Activated T-helper 1 cell treated with anti-CD3 and anti-CD28 coated beads, Interleukin-2, amount 50 U/mL, for 16 hours (primary cell): ENCODE measurements at regions not wholly inside any gene's neighbourhood (a gene's known extent, or its start where the extent isn't known, plus 50 kb on each side); places are given as distances from the start of the nearest gene placed in this dataset.
"Not testable (repeated sequence)": the region's sequence is repeated elsewhere in the genome, so short reads cannot be mapped to it uniquely, and the experiment has no call there.

Experiments used
- DNase-seq, 2 donors: peaks; one replicate each; pipeline ENCODE4 v3.0.0-alpha.2; 2020; ENCODE audit warnings: low read depth in 1 of 2, low spot score in 1 of 2

GRCh38 chr12:9412459-9412858 is 195.3 kb downstream of the KLRB1 start:
- not testable (repeated sequence) for DNase-seq

- DNase-seq, result not testable (repeated sequence)
Observed at GRCh38 chr12:9411616-9412268, 196.0 kb downstream of the KLRB1 start.

- not testable (repeated sequence) for DNase-seq
Observed at GRCh38 chr12:9407425-9407748, 199.2 kb upstream of the PZP start.

GRCh38 chr12:9406564-9407424 is 198.6 kb upstream of the PZP start:
- no peak for DNase-seq

GRCh38 chr12:9405886-9406563 is 197.8 kb upstream of the PZP start:
- no peak for DNase-seq

GRCh38 chr12:9404469-9405260 is 196.5 kb upstream of the PZP start:
- DNase-seq, result no peak

DNA sequence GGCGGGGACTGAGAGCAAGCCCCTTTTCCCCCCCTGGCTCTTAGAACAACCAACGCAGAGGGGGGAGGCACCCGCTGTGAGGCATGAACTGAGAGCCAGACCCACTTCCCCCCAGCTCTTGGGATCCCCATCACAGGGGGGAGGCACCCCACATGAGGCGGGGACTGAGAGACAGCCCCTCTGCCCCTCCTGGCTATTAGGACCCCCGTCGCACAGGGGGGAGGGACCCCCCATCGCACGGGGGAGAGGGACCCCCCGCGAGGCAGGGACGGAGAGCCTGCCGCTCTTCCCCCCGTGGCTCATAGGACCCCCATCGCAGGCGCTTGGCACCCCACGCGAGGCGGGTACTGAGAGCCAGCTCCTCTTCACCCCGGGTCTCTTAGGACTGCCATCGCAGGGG is 195.8 kb upstream of the PZP start:
- no peak for DNase-seq

DNA sequence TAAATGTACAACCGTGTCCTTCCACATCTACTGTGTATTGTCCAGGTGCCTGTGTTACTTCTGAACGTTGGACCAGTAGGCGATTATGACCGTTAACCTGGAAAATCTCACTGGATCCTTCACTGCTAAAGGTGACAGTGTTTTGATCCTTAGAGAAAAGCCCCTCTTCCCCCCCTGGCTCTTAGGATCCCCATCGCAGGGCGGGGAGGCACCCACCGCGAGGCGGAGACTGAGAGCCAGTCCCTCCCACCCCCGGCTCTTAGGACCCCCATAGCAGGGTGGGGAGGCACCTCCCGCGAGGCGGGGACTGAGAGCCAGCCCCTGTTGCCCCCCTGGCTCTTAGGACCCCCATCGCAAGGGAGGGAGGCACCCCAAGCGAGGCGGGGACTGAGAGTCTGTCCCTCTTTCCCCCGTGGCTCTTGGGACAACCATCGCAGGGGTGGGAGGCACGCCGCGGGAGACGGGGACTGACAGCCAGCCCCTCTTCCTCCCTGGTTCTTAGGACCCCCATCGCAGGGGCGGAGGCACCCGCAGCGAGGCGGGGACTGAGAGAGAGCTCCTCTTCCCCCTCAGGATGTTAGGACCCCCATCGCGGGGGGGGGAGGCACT is 194.3 kb upstream of the PZP start:
- DNase-seq, result not testable (repeated sequence)

DNA sequence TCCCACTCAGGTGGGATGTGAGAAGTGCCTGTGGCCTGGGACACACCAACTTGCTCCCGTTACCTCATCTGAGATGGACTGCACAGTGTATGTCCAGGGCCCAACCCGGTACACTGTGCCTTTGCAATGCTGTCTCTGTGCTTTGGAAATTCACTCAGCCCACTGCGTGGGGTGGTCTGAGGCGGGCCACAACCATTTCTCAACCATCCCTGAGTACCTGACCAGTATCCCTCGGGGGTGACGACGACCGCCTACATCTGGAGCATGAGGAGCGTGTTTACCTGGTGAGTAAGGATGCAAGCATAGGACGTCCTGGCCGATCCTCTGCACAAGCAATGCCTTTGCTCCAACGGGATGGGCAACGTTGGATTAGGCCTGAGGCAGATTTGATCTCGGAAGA is 188.2 kb upstream of the PZP start:
- DNase-seq, result not testable (repeated sequence)

- DNase-seq, result not testable (repeated sequence)
Observed at GRCh38 chr12:9395220-9395619, 187.0 kb upstream of the PZP start.

DNA sequence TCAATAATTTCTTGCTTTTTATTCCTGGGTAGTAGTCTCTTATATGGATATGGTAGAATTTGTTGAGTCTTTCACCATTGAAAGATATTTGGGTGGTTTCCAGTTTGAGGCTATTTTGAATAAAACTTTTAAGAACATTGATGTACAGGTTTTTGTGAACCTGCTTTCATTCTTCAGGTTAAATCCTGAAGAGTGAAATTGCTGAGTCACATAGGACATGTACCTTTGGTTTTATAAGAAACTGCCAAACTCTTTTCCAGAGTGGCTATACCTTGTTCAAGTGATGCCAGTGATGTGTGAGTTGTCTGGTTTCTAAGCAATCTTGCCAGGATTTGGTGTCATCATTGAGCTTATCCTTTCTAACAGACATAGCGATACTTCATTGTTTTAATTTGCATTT is 184.6 kb upstream of the PZP start:
- no peak for DNase-seq

GRCh38 chr12:9391815-9392214 is 183.6 kb upstream of the PZP start:
- no peak for DNase-seq

GRCh38 chr12:9390761-9391160 is 182.6 kb upstream of the PZP start:
- no peak for DNase-seq

GRCh38 chr12:9389796-9390195 is 181.6 kb upstream of the PZP start:
- DNase-seq, result no peak

DNA sequence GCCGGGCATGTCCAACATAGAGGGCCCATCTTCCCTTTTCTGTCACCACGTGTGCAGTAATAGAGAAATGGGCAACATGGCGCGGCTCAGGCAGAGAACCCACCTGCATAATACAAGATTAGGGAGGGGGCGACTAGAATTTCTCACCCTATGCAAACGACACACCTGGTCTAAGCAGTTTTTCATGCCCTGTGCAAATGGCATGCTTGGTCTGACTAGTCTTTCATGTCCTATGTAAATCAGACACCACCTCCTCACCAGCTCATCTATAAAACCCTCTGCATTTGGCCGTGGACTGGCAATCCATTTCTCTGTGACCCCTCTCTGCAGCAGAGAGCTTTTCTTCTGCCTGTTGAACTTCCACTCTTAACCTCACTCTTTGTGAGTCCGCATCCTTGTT is 180.2 kb upstream of the PZP start:
- no peak for DNase-seq

DNA sequence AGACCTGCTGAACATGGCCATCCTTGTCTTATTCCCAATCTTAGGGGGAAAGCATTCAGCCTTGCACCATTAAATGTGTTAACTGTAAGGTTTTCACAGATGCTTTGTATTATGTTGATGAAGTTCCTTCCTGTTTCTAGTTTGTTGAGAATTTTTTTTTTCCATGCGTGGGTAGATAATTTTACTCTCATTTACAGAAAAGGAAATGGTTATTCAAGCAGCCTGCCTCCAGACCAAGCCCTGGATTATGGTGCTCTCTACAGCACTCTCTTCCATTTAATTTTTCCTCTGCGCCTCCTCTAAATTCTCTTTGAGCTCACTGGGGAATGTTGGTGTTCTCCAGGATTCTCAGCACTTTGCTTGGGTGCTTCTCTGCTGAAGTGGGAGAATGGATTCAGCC is 179.3 kb upstream of the PZP start:
- DNase-seq, result no peak

- DNase-seq, result no peak
Observed at GRCh38 chr12:9383585-9383984, 175.4 kb upstream of the PZP start.

GRCh38 chr12:9381619-9382018 is 173.4 kb upstream of the PZP start:
- DNase-seq, result no peak

- no peak for DNase-seq
Observed at GRCh38 chr12:9380650-9381049, 172.5 kb upstream of the PZP start.

- DNase-seq, result no peak
Observed at GRCh38 chr12:9379023-9379742, 171.0 kb upstream of the PZP start.
